H1 (cell line): ENCODE measurements at regions not wholly inside any gene's neighbourhood (a gene's known extent, or its start where the extent isn't known, plus 50 kb on each side); places are given as distances from the start of the nearest gene placed in this dataset.

Experiments
- JUN ChIP-seq: IDR thresholded peaks from 2 replicates; pipeline ENCODE4 v1.6.1; 2011; ENCODE audit warnings: low read depth, mild to moderate bottlenecking, improper control_type of control experiment, low read length
- MAFK ChIP-seq: IDR thresholded peaks from 2 replicates; pipeline ENCODE4 v1.6.1; 2012; ENCODE audit warnings: low read depth, mild to moderate bottlenecking, improper control_type of control experiment, low read length
- PHF8 ChIP-seq: fragments of 200-600 bp; sonication (generic); conservative IDR thresholded peaks from 2 replicates; pipeline ENCODE4 v1.7.1; 2012; ENCODE audit warnings: low read depth, mild to moderate bottlenecking, inconsistent platforms, low read length, moderate library complexity
- SUZ12 ChIP-seq: fragments of 200-600 bp; sonication (generic); IDR thresholded peaks from 2 replicates; pipeline ENCODE4 v1.6.1; 2012; ENCODE audit warnings: mild to moderate bottlenecking, inconsistent platforms, low read length, moderate library complexity, mixed read lengths
- YY1 ChIP-seq: IDR thresholded peaks from 2 replicates; pipeline ENCODE4 v1.6.1; 2011; ENCODE audit warnings: low read depth, mild to moderate bottlenecking, low read length

DNA sequence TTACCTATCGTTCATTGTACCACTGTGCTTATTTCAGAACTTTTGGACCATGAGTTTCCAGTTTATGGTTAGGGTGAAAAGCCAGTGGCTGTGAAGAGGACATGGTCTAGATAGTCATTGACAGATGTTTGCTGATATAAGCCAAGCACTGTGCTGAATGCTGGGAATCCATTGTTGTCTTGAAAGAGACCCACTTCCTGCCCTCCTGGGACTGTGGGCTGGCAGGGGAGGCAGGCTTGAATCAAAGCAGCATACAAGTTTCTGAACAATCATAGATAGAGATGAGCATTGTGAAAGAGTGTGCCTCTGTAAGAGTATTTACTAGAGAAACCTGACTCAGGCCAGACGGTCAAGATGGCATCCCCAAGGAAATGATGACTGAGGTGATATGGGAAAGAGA lies 73.4 kb downstream of the NMUR2 start (continued):
- TF ChIP-seq SUZ12, result no peak
- TF ChIP-seq PHF8, result no peak
- TF ChIP-seq JUN, result no peak
- TF ChIP-seq YY1, result no peak
- TF ChIP-seq MAFK, result no peak
